HG03575 (cell line): ENCODE measurements at regions not wholly inside any gene's neighbourhood (a gene's known extent, or its start where the extent isn't known, plus 50 kb on each side); places are given as distances from the start of the nearest gene placed in this dataset.

Experiments
- ATAC-seq: cut with Tn5 transposase; IDR thresholded peaks from one replicate; pipeline ENCODE4 v1.9.1; 2021; ENCODE audit not compliant: unreplicated experiment, insufficient number of reproducible peaks, low FRiP score; ENCODE audit errors: extremely low read depth

GRCh38 chr12:116395396-116395795 lies 117.9 kb upstream of the MED13L start:
- no peak for ATAC-seq

GRCh38 chr12:116397148-116397547 lies 119.7 kb upstream of the MED13L start:
- no peak for ATAC-seq

GRCh38 chr12:116398193-116398592 lies 120.7 kb upstream of the MED13L start:
- no peak for ATAC-seq

- ATAC-seq = no peak
Observed at GRCh38 chr12:116399055-116399454, 121.6 kb upstream of the MED13L start.

GRCh38 chr12:116400636-116401372 lies 123.3 kb upstream of the MED13L start:
- ATAC-seq = no peak

GRCh38 chr12:116401565-116401964 lies 124.1 kb upstream of the MED13L start:
- no peak for ATAC-seq

- no peak for ATAC-seq
Observed at GRCh38 chr12:116402163-116402939, 124.9 kb upstream of the MED13L start.

GRCh38 chr12:116403546-116403945 lies 126.1 kb upstream of the MED13L start:
- ATAC-seq = no peak

GRCh38 chr12:116404247-116404646 lies 126.8 kb upstream of the MED13L start:
- ATAC-seq = no peak

GRCh38 chr12:116404913-116405611 lies 127.6 kb upstream of the MED13L start:
- no peak for ATAC-seq

GRCh38 chr12:116406529-116406928 lies 129.0 kb upstream of the MED13L start:
- no peak for ATAC-seq

GRCh38 chr12:116408489-116409250 lies 131.2 kb upstream of the MED13L start:
- no peak for ATAC-seq

- ATAC-seq = no peak
Observed at GRCh38 chr12:116411977-116412376, 134.5 kb upstream of the MED13L start.

- no peak for ATAC-seq
Observed at GRCh38 chr12:116414891-116415290, 137.4 kb upstream of the MED13L start.

GRCh38 chr12:116415408-116416108 lies 138.1 kb upstream of the MED13L start:
- ATAC-seq = no peak

GRCh38 chr12:116416166-116416565 lies 138.7 kb upstream of the MED13L start:
- no peak for ATAC-seq

- no peak for ATAC-seq
Observed at GRCh38 chr12:116418551-116418950, 140.6 kb upstream of the MAP1LC3B2 start.

- ATAC-seq = no peak
Observed at GRCh38 chr12:116420227-116420880, 138.8 kb upstream of the MAP1LC3B2 start.
